ENCODE measurements at regions not wholly inside any gene's neighbourhood (a gene's known extent, or its start where the extent isn't known, plus 50 kb on each side); places are given as distances from the start of the nearest gene placed in this dataset.

GRCh38 chr2:200185628-200186000 is 120.9 kb upstream of the SPATS2L start:
- Histone ChIP-seq H3K4me2 (no peak overlapping the region), H3K4me1 (peaks cover 7% of the 10 kb centered on the region), H4K20me1 (ENCODE audit: low read depth) (no peaks in the 10 kb centered on the region), H3K36me3 (no peaks in the 10 kb centered on the region), H3K79me2 (ENCODE audit: low read depth) (no peaks in the 10 kb centered on the region), H3K9ac (no peak overlapping the region), H3F3A (ENCODE audit: low read depth) (no peaks in the 10 kb centered on the region), H3K4me3 (no peak overlapping the region), H2AFZ (replicated peaks) (no peak overlapping the region), H3K27ac (no peak overlapping the region), H3K27me3 (no peaks in the 10 kb centered on the region), H3K9me3 (ENCODE audit: low read depth) (no peaks in the 10 kb centered on the region)
- no peak for DNase-seq (ENCODE audit: low spot score)
- Mint-ChIP-seq H3K36me3 (no peaks in the 10 kb centered on the region), H3K4me1 (peaks cover 21% of the 10 kb centered on the region), H3K27ac (peak overlapping the region; percentile 80), H3K4me3 (no peak overlapping the region), H3K27me3 (ENCODE audit: insufficient read depth, low read depth) (peaks cover 3% of the 10 kb centered on the region), H3K9me3 (peaks cover 2% of the 10 kb centered on the region)
- TF ChIP-seq EZH2phosphoT487 (IDR thresholded peaks at IDR 0.05) (no peak), EZH2 (IDR thresholded peaks at IDR 0.05) (no peak), CTCF (IDR thresholded peaks at IDR 0.05) (no peak)

- peaks cover 2% of the 10 kb centered on the region for H3K9me3 Mint-ChIP-seq
- no peak for TF ChIP-seq EZH2 (IDR thresholded peaks at IDR 0.05)
- no peak for DNase-seq (ENCODE audit: low spot score)
- H3F3A ChIP-seq (ENCODE audit: low read depth) = no peaks in the 10 kb centered on the region
- H4K20me1 ChIP-seq (ENCODE audit: low read depth) = no peaks in the 10 kb centered on the region
- H3K36me3 ChIP-seq = no peaks in the 10 kb centered on the region
- no peak overlapping the region for H3K4me3 ChIP-seq
- no peaks in the 10 kb centered on the region for H3K27me3 ChIP-seq
- H3K27ac ChIP-seq = no peak overlapping the region
- H3K4me1 Mint-ChIP-seq = peaks cover 21% of the 10 kb centered on the region
- no peaks in the 10 kb centered on the region for H3K9me3 ChIP-seq (ENCODE audit: low read depth)
- no peak overlapping the region for H3K4me3 Mint-ChIP-seq
- no peaks in the 10 kb centered on the region for H3K79me2 ChIP-seq (ENCODE audit: low read depth)
- no peak overlapping the region for H3K9ac ChIP-seq
- H2AFZ ChIP-seq (replicated peaks) = no peak overlapping the region
- peaks cover 3% of the 10 kb centered on the region for H3K27me3 Mint-ChIP-seq (ENCODE audit: insufficient read depth, low read depth)
- peaks cover 7% of the 10 kb centered on the region for H3K4me1 ChIP-seq
- H3K4me2 ChIP-seq = no peak overlapping the region
- H3K27ac Mint-ChIP-seq = peak overlapping the region; percentile 80
- no peaks in the 10 kb centered on the region for H3K36me3 Mint-ChIP-seq
Observed at GRCh38 chr2:200186002-200186401, 120.5 kb upstream of the SPATS2L start.

- no peak for DNase-seq (ENCODE audit: low spot score)
- H3K9me3 ChIP-seq (ENCODE audit: low read depth) = no peaks in the 10 kb centered on the region
- no peak overlapping the region for H3K4me3 ChIP-seq
- H3K4me1 Mint-ChIP-seq = peaks cover 18% of the 10 kb centered on the region
- H3K4me1 ChIP-seq = peaks cover 7% of the 10 kb centered on the region
- H3K9ac ChIP-seq = no peak overlapping the region
- no peaks in the 10 kb centered on the region for H3K36me3 ChIP-seq
- no peak overlapping the region for H3K4me2 ChIP-seq
- TF ChIP-seq EZH2 (IDR thresholded peaks at IDR 0.05) (no peak), CTCF (IDR thresholded peaks at IDR 0.05) (no peak), EZH2phosphoT487 (IDR thresholded peaks at IDR 0.05) (no peak)
- no peak overlapping the region for H2AFZ ChIP-seq (replicated peaks)
- peaks cover 6% of the 10 kb centered on the region for H3K27me3 Mint-ChIP-seq (ENCODE audit: insufficient read depth, low read depth)
- H3F3A ChIP-seq (ENCODE audit: low read depth) = no peaks in the 10 kb centered on the region
- no peaks in the 10 kb centered on the region for H3K36me3 Mint-ChIP-seq
- H3K9me3 Mint-ChIP-seq = peaks cover 2% of the 10 kb centered on the region
- no peaks in the 10 kb centered on the region for H3K79me2 ChIP-seq (ENCODE audit: low read depth)
- H3K27ac Mint-ChIP-seq = no peak overlapping the region
- no peaks in the 10 kb centered on the region for H4K20me1 ChIP-seq (ENCODE audit: low read depth)
- no peak overlapping the region for H3K4me3 Mint-ChIP-seq
- no peak overlapping the region for H3K27ac ChIP-seq
- no peaks in the 10 kb centered on the region for H3K27me3 ChIP-seq
Observed at GRCh38 chr2:200188876-200189275, 117.6 kb upstream of the SPATS2L start.

GRCh38 chr2:200189964-200190363 is 116.5 kb upstream of the SPATS2L start:
- peaks cover 5% of the 10 kb centered on the region for H3K27me3 Mint-ChIP-seq (ENCODE audit: insufficient read depth, low read depth)
- peaks cover 15% of the 10 kb centered on the region for H3K4me1 Mint-ChIP-seq
- H3K4me3 Mint-ChIP-seq = no peak overlapping the region
- H3K27ac Mint-ChIP-seq = no peak overlapping the region
- no peak overlapping the region for H2AFZ ChIP-seq (replicated peaks)
- H3K4me1 ChIP-seq = peaks cover 7% of the 10 kb centered on the region
- no peaks in the 10 kb centered on the region for H3K27me3 ChIP-seq
- H3K9me3 ChIP-seq (ENCODE audit: low read depth) = no peaks in the 10 kb centered on the region
- peaks cover 2% of the 10 kb centered on the region for H3K9me3 Mint-ChIP-seq
- no peak overlapping the region for H3K27ac ChIP-seq
- no peak overlapping the region for H3K9ac ChIP-seq
- no peak overlapping the region for H3K4me3 ChIP-seq
- TF ChIP-seq EZH2 (IDR thresholded peaks at IDR 0.05) (no peak), CTCF (IDR thresholded peaks at IDR 0.05) (no peak), EZH2phosphoT487 (IDR thresholded peaks at IDR 0.05) (no peak)
- no peaks in the 10 kb centered on the region for H4K20me1 ChIP-seq (ENCODE audit: low read depth)
- no peaks in the 10 kb centered on the region for H3K36me3 ChIP-seq
- H3K36me3 Mint-ChIP-seq = no peaks in the 10 kb centered on the region
- no peaks in the 10 kb centered on the region for H3K79me2 ChIP-seq (ENCODE audit: low read depth)
- H3F3A ChIP-seq (ENCODE audit: low read depth) = no peaks in the 10 kb centered on the region
- no peak overlapping the region for H3K4me2 ChIP-seq
- no peak for DNase-seq (ENCODE audit: low spot score)
